ENCODE measurements at regions not wholly inside any gene's neighbourhood (a gene's known extent, or its start where the extent isn't known, plus 50 kb on each side); places are given as distances from the start of the nearest gene placed in this dataset.

GRCh38 chr1:20405051-20405754 is 80.8 kb downstream of the CAMK2N1 start:
- DNase-seq (ENCODE audit: low spot score) (no peak), FAIRE-seq (no peak)

Data from RCC 7860 (cell line).